ENCODE measurements at regions not wholly inside any gene's neighbourhood (a gene's known extent, or its start where the extent isn't known, plus 50 kb on each side); places are given as distances from the start of the nearest gene placed in this dataset.

- no peaks in the 10 kb centered on the region for H3K36me3 ChIP-seq
- no peaks in the 10 kb centered on the region for H3K4me1 ChIP-seq
- DNase-seq = no peak
- no peaks in the 10 kb centered on the region for H3K9me3 ChIP-seq
- TF ChIP-seq CTCF (IDR thresholded peaks at IDR 0.05 in 8 of 11, conservative IDR thresholded peaks at IDR 0.05 in 3 of 11) (no peak), POLR2A (IDR thresholded peaks at IDR 0.05) (no peak), POLR2AphosphoS5 (IDR thresholded peaks at IDR 0.05) (no peak)
- H3K4me3 ChIP-seq = no peak overlapping the region
- intact Hi-C loops (cut with DNase I; ENCODE audit: low total_unique reads) = no loop called here
- no peak overlapping the region for H3K27ac ChIP-seq
- no peaks in the 10 kb centered on the region for H3K27me3 ChIP-seq (replicated peaks in 1 of 7)
Observed at GRCh38 chr3:118550556-118550955, 484.1 kb downstream of the IGSF11 start.

GRCh38 chr3:118554148-118554838 is 480.4 kb downstream of the IGSF11 start:
- intact Hi-C loops (cut with DNase I; ENCODE audit: low total_unique reads) = no loop called here
- Histone ChIP-seq H3K4me3 (no peak overlapping the region), H3K27me3 (replicated peaks in 1 of 7) (no peaks in the 10 kb centered on the region), H3K36me3 (no peaks in the 10 kb centered on the region), H3K27ac (no peak overlapping the region), H3K9me3 (no peaks in the 10 kb centered on the region), H3K4me1 (no peaks in the 10 kb centered on the region)
- 71 to 83% (median 81%) methylated on average over 5 of the region's 5 CpGs for WGBS, 5 donors
- DNase-seq = no peak
- TF ChIP-seq POLR2AphosphoS5 (IDR thresholded peaks at IDR 0.05) (no peak), POLR2A (IDR thresholded peaks at IDR 0.05) (no peak), CTCF (IDR thresholded peaks at IDR 0.05 in 8 of 11, conservative IDR thresholded peaks at IDR 0.05 in 3 of 11) (no peak)

- H3K27ac ChIP-seq = no peak overlapping the region
- TF ChIP-seq POLR2AphosphoS5 (IDR thresholded peaks at IDR 0.05) (no peak), POLR2A (IDR thresholded peaks at IDR 0.05) (no peak), CTCF (IDR thresholded peaks at IDR 0.05 in 8 of 11, conservative IDR thresholded peaks at IDR 0.05 in 3 of 11) (no peak)
- no peak overlapping the region for H3K4me3 ChIP-seq
- no peaks in the 10 kb centered on the region for H3K27me3 ChIP-seq (replicated peaks in 1 of 7)
- no peaks in the 10 kb centered on the region for H3K36me3 ChIP-seq
- H3K4me1 ChIP-seq = no peaks in the 10 kb centered on the region
- H3K9me3 ChIP-seq = no peaks in the 10 kb centered on the region
- no peak for DNase-seq
- intact Hi-C loops (cut with DNase I; ENCODE audit: low total_unique reads) = no loop called here
Observed at GRCh38 chr3:118556983-118557382, 477.7 kb downstream of the IGSF11 start.

GRCh38 chr3:118557513-118557912 is 477.1 kb downstream of the IGSF11 start:
- 60 to 74% (median 64%) methylated on average over 3 of the region's 3 CpGs for WGBS, 5 donors
- Histone ChIP-seq H3K27ac (no peak overlapping the region), H3K36me3 (no peaks in the 10 kb centered on the region), H3K4me3 (no peak overlapping the region), H3K9me3 (no peaks in the 10 kb centered on the region), H3K27me3 (replicated peaks in 1 of 7) (no peaks in the 10 kb centered on the region), H3K4me1 (no peaks in the 10 kb centered on the region)
- intact Hi-C loops (cut with DNase I; ENCODE audit: low total_unique reads) = no loop called here
- no peak for DNase-seq
- TF ChIP-seq POLR2AphosphoS5 (IDR thresholded peaks at IDR 0.05) = no peak
- no peak for TF ChIP-seq POLR2A (IDR thresholded peaks at IDR 0.05)
- TF ChIP-seq CTCF (IDR thresholded peaks at IDR 0.05 in 8 of 11, conservative IDR thresholded peaks at IDR 0.05 in 3 of 11) = no peak

Measured in spleen (tissue), 11 donors.